ENCODE measurements at regions not wholly inside any gene's neighbourhood (a gene's known extent, or its start where the extent isn't known, plus 50 kb on each side); places are given as distances from the start of the nearest gene placed in this dataset.

- TF ChIP-seq CTCF (IDR thresholded peaks at IDR 0.05) (no peak), EZH2phosphoT487 (IDR thresholded peaks at IDR 0.05) (no peak), EZH2 (IDR thresholded peaks at IDR 0.05) (no peak)
Measured at GRCh38 chr2:13508671-13509070, 791.9 kb downstream of the TRIB2 start.
